ENCODE measurements at regions not wholly inside any gene's neighbourhood (a gene's known extent, or its start where the extent isn't known, plus 50 kb on each side); places are given as distances from the start of the nearest gene placed in this dataset.
"Not testable (repeated sequence)": the region's sequence is repeated elsewhere in the genome, so short reads cannot be mapped to it uniquely, and the experiment has no call there.

- no peak for DNase-seq
Measured at GRCh38 chr19:27844261-27844660, 1368.7 kb downstream of the UQCRFS1 start.

DNA sequence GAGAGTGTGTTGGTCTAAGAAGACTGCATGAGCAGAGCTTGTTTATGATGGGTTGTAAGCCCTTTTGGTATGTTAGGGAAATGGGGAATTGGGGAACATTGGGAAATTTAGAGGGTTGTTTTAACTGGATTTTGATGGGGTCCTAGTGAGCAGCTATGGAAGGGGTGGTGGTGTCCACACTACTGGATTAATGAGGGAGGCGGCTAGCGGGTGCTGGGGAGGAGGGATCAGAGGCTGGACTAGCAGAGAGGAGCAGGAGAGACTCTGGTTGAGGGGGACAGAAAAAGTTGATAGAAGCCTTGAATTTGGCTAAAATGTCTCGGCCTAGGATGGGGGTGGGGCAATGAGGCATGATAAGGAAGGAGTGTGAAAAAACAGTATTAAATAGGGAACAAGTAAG lies 1369.1 kb downstream of the UQCRFS1 start:
- DNase-seq: no peak

- no peak for DNase-seq
Measured at GRCh38 chr19:27833031-27833430, 1379.9 kb downstream of the UQCRFS1 start.

GRCh38 chr19:27828829-27829228 lies 1384.1 kb downstream of the UQCRFS1 start:
- no peak for DNase-seq

DNA sequence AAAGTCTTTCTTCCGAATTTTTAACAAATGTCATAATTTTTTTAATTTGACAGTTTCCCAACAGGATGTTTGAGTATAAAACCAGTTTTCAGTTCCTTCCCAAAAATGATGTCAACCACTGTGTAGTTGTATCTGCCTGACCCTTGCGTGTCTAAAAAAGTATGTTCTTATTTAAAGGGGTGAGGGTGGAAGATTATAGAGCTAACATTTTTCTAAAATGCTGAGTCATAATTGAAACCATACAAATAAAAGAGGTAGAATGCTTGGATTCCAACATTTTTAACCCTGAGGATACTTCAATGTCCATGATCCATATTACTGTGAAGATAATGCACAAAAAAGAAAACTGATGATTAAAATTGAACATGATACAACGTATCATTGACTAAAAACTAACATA lies 1388.8 kb downstream of the UQCRFS1 start:
- no peak for DNase-seq

GRCh38 chr19:27822336-27822735 lies 1390.6 kb downstream of the UQCRFS1 start:
- no peak for DNase-seq

GRCh38 chr19:27821418-27822018 lies 1391.4 kb downstream of the UQCRFS1 start:
- DNase-seq: no peak

- DNase-seq: no peak
Measured at GRCh38 chr19:27815985-27816384, 1397.0 kb downstream of the UQCRFS1 start.

GRCh38 chr19:27814834-27815233 lies 1398.1 kb downstream of the UQCRFS1 start:
- DNase-seq: not testable (repeated sequence)

GRCh38 chr19:27814274-27814673 lies 1398.7 kb downstream of the UQCRFS1 start:
- not testable (repeated sequence) for DNase-seq

- no peak for DNase-seq
Measured at GRCh38 chr19:27806471-27807070, 1406.4 kb downstream of the UQCRFS1 start.

GRCh38 chr19:27805848-27806247 lies 1407.1 kb downstream of the UQCRFS1 start:
- DNase-seq: no peak

GRCh38 chr19:27802293-27802692 lies 1410.7 kb downstream of the UQCRFS1 start:
- not testable (repeated sequence) for DNase-seq

GRCh38 chr19:27796540-27796939 lies 1416.4 kb downstream of the UQCRFS1 start:
- DNase-seq: no peak

DNA sequence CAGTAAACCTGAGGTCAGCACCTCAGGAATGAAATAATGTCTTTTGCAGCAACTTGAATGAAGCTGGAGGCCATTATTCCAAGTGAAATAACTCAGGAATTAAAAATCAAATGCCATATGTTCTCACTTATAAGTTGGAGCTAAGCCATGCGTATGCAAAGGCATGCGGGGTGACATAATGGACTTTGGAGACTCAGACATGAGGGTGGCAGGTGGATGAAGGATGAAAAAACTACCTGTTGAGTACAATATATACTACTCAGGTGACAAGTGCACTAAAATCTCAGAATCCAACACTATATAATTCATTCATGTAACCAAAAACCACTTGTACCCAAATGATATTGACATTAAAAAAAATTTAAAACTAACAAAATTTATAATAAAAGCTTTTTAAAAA lies 1416.9 kb downstream of the UQCRFS1 start:
- no peak for DNase-seq

- no peak for DNase-seq
Measured at GRCh38 chr19:27795369-27795768, 1417.6 kb downstream of the UQCRFS1 start.

DNA sequence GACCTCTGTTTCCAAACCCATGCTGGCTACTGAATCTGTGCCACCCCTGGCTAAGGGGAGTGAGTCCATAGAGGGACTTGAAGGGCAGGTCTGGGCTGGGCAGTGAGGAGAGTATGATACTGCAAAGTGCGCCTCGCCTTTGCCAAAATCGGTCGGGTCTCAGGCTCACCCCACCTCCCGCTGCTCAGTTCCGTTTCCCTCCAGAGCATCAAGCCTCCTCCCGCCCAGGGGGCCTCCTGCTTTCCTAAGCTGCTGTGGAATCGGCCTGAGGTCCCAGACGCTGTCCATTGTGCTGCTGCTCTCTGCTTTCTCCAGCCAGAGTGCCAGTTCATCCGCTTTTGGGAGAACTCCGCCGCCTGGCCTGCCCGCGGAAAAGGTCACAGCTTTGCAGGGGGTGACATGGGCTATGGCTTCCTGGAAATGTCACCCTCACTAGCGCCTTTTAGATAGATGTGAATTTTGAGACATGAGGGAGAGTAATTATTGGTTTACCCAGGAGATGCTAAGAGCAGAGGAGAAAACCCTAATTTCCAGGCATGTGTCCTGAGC lies 1418.4 kb downstream of the UQCRFS1 start:
- DNase-seq: peak; percentile 74

GRCh38 chr19:27793644-27794493 lies 1419.1 kb downstream of the UQCRFS1 start:
- peak; percentile 97 for DNase-seq

DNA sequence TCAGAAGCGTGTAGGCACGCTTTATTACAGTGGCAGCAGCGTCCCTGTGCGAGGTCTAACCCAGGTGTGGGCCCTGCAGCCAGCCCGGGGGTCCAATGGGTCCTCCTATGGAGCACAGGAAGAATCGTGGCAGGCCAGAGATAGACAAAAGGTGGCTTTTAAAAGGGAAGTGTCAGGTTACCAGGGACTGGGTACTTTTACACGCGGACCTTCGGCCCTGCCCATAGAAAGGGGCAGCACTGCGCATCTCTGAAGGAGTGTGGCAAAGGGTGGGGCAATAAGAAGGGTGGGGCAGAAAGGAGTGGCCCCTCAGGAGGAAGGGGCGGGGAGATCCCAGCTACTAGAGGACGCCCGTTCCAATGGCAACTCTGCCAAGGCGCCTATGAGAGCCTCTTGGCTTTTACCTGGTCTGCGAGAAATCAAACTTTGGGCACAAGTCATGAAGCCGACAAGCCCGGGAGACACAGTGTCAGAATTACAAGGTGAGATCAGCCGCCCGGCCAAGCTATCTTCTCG lies 1419.8 kb downstream of the UQCRFS1 start:
- peak; percentile 95 for DNase-seq

GRCh38 chr19:27792576-27793127 lies 1420.3 kb downstream of the UQCRFS1 start:
- DNase-seq: no peak

GRCh38 chr19:27780367-27781075 lies 1432.4 kb downstream of the UQCRFS1 start:
- no peak for DNase-seq

DNA sequence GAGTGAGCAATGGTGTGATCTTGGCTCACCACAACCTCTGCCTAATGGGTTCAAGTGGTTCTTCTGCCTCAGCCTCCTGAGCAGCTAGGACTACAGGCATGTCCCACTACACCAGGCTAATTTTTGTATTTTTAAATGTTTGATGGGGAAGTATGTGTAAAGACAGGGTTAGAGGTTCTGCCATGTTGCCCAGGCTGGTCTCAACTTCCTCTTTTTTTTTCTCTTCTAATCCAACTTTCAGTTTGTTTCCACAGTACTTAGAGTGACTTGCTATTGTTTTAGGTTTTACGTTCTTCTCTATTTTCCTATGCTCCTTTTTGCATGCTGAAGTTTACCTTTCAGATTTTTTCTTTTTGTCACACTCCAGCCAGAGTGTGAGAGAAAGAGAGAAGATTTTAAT lies 1433.0 kb downstream of the UQCRFS1 start:
- no peak for DNase-seq
